HT1080 (cell line): ENCODE measurements at regions not wholly inside any gene's neighbourhood (a gene's known extent, or its start where the extent isn't known, plus 50 kb on each side); places are given as distances from the start of the nearest gene placed in this dataset.
"Not testable (repeated sequence)": the region's sequence is repeated elsewhere in the genome, so short reads cannot be mapped to it uniquely, and the experiment has no call there.

Experiments used
- DNase-seq: peaks from one replicate; pipeline ENCODE4 v3.0.0-alpha.2; 2015; ENCODE audit warnings: low read depth

DNA sequence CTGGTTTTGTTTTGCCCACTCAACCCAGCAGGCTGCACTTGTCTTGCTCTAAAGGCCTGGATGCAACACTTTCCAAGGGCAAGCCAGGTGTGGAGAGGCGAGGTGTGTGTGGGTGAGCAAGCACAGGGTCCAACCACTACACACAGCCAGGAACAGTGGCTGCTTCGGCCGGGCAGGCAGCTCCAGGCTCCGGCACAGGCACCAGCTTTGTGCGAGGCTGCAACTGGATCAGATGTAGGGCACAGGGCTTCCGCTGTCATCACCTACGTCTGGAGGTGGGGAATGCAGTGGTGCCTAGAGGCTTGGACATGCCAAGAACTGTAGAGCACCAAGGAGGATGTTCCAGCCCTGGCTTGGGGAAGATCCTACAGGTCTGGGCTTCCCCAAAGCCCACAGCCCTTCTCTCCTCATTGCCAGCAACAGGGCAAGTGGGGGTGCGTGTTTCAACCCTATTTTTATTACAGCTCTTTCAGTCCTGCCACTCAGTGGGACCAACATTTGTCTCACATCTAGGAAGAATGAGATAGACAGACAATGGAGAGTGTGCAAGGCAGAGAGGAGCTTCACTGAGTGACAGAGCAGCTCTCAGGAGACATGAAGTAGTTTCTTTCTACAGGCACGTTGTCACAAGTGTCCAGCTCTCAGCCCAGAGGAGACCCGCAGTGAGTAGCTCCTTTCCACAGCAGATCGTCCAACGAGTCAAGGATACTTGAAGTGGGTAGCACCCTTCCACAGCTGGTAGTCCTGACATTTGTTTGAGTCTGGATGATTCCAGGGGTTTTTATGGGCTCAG, 622.2 kb downstream of the CDH9 start:
- no peak for DNase-seq

DNA sequence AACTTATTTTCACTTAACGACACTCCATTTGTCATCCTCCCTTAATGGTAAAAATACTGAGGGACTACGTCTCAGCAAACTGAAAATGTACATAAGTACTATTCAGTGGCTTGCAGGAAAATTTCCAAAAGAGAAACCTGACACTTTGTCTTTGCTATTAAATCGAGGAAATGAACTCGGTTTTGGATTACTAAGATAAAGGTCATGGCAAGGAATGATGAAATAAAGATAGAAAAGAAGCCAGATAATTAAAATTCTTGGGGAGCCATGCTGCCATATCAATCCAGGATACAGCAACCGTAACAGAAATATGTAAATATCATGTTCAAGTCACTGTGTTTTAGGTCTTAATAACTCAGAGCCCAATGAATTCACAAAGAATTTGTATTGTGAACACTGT, 647.8 kb downstream of the CDH9 start:
- DNase-seq = no peak

DNA sequence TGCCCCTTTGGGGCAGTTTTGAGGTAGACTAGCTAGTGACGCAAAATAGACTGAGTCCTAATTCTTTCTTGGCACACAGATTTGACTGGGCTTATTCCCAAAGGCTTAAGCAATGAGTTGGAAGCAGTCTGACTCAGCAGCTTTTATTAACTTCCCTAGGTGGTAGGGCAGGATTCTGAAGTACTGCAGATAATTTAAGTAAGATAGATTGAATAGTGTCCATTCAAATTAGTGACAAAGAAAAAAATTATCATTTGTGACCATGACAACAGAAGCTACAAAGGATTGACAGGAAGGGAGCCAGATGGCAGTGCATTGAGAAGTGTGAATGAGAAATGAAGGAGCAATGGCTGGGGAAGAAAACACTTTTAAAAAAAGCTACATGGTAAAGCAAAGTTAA, 649.4 kb downstream of the CDH9 start:
- DNase-seq = peak; percentile 55

DNA sequence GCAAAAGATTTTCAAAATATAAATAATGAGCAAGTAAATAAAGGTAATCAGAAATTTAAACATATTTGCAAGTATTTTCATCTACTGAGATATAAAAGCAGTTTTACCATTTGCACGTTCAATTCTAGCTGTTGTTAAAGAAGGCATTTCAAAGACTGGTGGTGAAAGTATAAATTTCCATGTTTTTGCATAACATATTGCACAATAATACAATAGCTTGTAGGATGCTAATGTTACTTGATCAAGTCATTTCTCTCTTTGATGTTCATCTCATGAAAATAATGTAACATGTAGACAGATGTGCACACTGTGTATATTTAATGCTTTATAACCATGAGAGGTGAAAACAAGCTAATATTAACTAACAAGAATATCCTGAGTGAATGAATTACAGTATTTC, 651.9 kb downstream of the CDH9 start:
- no peak for DNase-seq

DNA sequence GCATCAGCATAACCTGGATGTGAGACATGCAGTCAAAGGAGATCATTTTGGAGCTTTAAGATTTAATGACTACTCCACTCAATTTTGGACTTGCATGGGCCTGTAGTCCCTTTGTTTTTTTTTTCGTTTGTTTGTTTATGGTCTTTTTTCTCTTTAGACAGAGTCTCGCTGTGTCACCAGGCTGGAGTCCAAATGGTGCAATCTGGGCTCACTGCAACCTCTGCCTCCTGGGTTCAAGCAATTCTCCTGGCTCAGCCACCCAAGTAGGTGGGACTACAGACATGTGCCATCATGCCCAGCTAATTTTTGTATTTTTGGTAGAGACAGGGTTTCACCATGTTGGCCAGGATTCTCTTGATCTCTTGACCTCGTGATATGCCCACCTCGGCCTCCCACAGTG, 673.8 kb downstream of the CDH9 start:
- DNase-seq = not testable (repeated sequence)

DNA sequence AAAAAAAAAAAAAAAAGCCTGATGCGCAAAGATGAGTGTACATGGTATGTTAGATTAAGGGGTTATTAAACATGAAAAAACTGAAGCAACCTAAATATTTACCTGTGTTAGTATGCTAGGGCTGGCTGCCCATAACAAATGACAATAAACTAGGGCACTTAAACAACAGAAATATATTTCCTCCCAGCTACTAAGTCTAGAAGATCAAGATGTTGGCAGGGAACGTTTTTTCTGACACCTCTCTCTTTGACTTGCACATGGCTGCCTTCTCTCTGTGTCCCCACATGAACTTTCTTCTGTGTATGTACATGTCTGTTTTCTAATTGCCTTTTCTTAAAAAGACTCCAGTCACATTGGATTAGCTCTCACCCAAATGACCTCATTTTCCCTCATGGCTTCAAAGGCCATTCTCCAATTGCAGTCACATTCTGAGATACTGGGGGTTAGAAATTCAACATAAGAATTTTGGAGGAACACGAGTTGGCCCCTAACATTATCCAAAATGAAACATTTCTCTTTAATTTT, 694.5 kb downstream of the CDH9 start:
- DNase-seq = no peak

DNA sequence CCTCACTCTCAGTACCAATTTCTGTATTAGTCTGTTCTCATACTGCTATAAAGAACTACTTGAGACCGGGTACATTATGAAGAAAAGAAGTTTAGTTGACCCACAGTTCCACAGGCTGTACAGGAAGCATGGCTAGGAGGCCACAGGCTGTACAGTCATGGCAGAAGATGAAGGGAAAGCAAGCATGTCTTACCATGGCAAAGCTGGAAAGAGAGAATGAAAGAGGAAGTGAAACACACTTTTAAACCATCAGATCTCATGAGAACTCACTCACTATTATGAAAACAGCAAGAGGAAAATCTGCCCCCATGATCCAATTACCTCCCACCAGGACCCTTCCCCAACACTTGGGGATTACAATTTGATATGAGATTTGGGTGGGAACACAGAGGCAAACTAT, 698.8 kb downstream of the CDH9 start:
- no peak for DNase-seq

DNA sequence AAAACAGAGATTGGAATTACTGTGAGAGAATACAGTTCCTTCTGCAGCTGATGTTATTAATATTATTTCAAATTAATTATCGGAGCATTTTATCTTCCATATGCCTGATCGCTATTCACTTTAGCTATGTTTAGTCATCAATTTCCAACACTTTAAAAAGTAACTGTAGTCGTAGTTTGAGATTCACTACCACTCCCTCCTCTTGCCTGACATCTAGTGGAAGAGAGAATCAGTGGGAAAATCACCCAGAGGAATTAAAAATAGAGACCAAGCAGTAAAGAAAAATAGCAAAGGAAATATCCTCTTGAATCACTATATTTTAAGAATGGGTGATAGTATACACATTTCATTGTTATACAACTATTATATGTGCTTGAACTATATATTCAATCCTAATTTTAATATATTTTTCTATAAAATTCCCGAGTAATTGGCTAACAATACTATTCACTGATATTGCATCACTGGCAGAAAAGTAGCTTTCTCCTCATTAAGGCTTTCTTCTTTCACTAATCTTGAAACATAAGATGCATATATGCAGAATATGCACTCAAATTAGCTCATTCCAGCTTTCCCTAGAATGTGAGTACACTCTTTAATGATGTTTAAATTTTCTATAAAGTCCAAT, 708.7 kb downstream of the CDH9 start:
- DNase-seq = peak; percentile 56

DNA sequence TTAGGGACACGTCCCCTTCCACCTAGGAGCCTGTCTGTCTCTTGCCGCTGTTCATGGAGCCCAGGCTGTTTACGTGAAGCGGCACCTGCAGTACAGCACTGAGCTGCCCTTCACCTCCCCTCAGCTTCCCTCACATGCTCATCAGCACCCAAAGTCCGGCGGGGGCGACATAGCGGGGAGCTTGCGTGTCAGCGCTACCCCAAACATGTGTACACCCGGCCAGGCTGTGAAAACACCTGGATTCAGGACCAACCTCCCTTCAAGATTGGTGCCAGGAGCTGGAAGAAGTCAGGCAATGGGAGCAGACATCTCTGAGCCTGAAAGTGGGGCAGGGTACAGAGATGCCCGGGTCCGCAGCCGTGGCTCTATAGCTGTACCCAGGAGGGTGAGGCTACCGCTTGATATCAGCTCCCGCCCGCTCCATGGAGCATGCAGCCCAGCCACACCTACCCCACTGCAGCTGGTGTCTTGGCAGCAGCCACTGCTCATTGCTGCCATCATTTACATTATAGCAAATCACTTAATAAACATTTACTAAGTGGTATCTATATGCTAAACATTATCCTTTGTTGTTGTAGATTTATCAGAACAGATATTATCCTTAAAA, 712.1 kb downstream of the CDH9 start:
- DNase-seq = no peak

DNA sequence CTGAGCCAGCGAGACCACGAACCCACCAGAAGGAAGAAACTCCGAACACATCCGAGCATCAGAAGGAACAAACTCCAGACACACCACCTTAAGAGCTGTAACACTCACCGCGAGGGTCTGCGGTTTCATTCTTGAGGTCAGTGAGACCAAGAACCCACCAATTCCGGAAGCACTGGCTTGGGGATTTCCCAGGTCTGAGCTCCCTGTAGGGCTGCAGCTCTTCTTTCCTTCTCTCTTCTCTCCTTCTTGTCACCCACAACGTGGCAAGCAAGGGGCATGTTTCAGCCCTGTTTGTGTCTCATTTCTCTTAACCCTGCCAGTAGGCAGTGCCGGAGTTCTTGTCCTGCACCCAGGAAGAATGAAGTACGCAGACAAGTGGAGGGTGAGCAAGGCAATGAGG, 713.0 kb downstream of the CDH9 start:
- not testable (repeated sequence) for DNase-seq

DNA sequence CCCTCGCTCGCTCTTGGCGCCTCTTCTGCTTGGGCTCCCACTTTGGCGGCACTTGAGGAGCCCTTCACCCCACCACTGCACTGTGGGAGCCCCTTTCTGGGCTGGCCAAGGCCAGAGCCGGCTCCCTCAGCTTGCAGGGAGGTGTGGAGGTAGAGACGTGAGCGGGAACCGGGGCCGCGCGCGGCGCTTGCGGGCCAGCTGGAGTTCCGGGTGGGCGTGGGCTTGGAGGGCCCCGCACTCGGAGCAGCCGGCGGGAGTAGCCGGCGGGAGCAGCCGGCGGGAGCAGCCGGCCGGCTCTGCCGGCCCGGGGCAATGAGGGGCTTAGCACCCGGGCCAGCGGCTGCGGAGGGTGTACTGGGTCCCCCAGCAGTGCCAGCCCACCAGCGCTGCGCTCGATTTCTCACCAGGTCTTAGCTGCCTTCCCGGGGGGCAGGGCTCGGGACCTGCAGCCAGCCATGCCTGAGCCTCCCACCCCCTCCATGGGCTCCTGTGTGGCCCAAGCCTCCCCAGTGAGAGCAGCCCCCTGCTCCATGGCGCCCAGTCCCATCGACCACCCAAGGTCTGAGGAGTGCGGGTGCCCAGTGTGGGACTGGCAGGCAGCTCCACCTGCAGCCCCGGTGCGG, 714.0 kb downstream of the CDH9 start:
- DNase-seq = not testable (repeated sequence)

DNA sequence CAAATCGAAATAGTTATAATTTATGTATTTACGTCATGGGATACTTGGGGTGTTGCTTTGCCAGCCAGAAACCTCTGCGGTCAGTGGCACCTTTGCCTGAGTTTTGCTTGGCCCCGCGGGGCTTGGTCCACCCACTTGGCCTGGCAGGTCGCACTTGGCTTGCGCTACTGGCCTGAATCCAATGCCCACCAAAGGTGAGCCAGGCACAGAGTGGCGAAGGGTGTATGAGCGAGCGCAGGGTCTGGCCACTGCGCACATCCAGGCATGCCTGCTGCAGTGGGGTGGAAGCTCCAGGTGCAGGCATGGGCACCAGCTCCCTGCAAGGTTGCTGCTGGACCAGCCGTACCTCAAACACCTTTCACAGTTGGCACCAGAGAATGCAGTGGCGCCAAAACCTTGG, 714.6 kb downstream of the CDH9 start:
- DNase-seq = no peak

DNA sequence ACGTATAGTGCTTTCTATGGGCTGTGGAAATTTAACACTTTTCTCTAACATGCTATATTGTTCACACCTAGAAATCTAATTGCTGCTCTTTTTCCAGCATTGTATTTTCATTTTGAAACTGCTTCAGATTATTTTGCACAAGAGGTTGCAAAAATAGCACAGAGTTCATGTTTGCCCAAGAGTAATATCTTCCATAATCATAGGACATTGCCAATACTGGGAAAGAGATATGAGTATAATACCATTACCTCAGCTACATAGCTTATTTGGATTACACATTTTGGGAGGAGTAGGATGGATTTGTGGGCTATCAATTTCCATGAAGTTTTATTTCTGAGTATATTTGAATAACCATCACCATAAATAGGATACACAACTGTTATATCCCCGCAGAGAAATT, 717.1 kb downstream of the CDH9 start:
- no peak for DNase-seq

DNA sequence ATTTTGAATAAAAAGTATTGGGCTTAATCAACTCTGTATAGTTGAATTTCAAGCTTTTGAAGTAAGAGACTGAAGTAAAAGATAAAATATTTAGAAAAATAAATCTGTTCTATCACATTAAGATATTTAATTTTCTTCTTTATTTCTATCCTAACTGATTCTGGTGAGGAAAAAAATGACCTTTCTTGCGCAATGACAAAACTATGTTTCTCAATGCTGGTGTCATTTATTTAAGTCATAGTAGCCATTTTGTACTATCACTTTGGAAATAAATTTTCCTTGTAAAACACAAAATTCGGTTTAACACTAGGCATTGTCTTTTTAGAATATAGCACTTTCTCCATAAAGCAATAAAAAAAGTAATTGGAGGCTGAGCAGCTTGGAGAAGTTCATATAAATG, 728.0 kb downstream of the CDH9 start:
- no peak for DNase-seq

DNA sequence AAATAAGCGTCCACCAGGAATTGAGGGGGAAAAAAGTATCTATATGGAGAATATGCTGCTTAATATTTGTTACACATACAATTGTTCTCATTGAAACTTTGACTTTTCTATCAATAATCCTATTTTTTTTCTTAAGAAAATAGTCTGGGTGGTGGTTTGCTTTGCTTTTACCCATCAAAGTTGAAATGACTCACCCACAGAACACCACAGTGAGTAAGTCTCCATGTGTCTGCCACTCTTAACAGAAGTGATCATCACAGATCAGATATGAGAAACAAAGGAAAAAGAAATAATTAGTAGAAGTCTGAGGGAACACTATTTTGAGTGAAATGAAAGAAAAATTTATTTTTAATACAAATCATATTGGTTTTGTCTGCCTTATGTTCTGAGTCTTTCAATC, 742.8 kb downstream of the CDH9 start:
- DNase-seq = peak; percentile 60

DNA sequence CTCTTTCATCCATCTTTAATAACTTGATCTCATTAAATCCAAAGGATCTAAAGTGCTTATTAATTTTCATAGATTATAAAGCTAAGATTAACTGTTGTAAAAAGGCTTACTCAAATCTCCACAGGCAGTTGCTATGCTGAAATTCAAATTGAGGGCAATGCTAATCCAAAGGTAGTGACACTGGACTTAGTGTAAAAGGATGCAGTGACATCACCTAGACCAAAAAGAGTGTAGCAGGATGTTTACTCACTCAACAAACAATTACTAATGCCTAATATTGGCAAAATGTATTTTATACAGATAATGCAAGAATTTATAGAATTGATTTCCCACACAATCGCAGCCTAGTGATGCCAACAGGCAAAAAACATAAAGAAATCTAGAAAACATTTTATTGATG, 756.2 kb downstream of the CDH9 start:
- DNase-seq = no peak

DNA sequence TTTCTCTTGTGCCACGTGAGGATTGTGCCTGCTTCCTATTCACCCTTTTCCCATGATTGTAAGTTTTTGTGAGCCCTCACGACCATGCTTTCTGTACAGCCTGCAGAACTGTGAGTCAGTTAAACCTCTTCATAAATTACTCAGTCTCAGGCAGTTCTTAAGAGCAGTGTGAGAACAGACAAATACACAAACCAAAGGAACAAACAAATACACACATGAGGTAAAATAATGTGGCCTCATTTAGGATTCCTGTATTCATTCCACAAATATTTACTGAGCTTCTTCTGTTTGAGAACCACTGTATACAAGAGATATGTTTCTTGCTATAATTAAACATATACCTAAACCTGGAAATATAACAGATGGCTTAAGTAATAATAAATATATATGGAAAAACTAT, 760.3 kb downstream of the CDH9 start:
- no peak for DNase-seq

DNA sequence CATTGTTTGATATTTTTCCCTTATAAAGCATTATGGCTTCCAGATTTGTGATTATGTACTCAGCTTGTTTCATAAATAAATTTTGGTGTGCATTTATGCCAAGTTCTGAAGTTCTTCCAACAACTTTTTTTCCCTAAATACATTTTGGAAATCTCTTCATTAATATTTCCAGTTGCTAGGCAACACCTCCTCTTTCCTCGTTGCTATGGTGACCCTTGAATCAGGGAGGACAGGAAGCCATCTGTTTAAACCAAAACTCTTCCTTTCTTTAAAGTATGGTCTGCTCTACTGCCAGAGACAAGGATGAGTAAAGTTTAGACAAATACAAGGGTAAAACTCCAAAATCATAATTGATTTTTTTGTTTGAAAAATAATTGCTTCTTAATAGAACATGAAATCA, 779.3 kb downstream of the CDH9 start:
- no peak for DNase-seq

DNA sequence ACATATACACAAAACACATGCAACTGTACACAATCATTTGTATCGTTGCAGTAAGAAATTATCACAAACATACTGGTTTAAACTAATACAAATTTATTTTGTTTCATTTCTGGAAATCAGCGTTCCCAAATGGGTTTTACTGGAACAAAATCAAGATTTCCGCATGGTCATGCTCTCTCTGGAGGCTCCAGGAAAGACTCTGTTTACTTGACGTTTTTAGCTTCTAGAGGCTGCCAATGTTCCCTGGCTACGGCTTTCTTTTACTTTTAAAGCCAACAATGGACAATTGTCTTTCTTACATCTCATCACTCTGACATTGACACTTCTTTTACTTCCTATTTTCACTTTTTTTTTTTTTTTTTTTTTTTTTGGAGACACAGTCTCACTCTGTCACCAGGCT, 793.1 kb downstream of the CDH9 start:
- no peak for DNase-seq

DNA sequence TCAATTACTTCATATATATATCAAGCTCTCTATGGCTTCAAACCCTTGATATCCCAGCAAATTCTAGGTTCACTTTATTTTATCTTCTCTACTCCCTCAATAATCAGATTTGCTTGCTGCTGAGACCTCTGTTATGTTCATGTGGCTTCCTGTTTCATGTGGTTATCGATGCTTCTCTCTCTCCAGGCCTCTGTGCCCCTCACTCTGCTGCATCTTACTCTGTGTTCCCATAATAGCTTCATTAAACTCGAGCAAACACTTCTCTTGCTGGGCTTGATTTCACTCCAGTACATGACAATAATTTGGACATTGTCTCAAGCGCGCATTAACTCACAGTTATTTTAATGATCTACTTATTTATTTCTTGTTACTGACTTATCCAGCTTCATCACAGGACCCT, 798.8 kb downstream of the CDH9 start:
- DNase-seq = no peak

DNA sequence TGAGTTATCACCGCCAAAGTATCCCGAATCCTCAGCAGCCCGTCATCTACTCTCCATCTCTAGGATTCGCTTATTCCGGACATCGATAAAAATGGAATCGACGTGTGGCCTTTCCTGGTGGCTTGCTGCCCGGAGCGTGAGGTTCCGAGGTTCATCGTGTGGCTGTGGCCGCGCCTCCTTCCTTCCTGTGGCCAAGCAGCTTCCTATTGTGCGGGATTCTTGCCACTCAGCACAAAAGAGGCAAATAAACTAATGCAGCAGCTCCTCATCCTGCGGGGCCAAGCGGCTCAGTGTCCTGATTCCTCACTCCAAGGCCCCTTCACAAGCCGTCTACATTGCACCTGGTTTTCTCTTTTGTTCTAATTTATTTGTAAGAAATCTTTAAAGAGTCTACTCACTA, 800.9 kb downstream of the CDH9 start:
- DNase-seq = no peak

DNA sequence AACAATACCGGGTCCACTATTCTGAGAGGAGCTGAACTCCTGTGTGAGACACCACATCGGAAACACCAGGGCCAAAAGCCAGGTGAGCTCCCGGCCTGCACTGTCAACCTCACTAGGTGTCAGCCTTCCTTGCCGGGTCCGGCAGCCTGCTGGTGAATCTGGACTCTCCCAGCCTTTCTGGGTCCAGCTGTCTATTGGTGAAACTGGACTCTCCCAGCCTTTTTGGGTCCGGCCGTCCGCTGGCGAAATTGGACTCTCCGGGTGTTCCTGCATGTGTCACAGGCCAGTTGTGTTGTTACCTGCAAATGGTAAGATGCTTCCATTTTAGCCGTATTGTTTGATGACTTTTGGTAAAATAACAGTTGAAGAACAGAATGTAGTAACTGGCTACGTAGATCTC, 801.5 kb downstream of the CDH9 start:
- DNase-seq = no peak
